Dermis microvascular lymphatic vessel endothelial cell (primary cell): ENCODE measurements at regions not wholly inside any gene's neighbourhood (a gene's known extent, or its start where the extent isn't known, plus 50 kb on each side); places are given as distances from the start of the nearest gene placed in this dataset.

Source experiments
- DNase-seq, 2 donors: peaks; one replicate each; pipeline versions ENCODE4 v3.0.0 to v3.0.0-alpha.2; 2010; ENCODE audit warnings: low read depth in 2 of 2

GRCh38 chr20:58565461-58566175 lies 50.4 kb upstream of the APCDD1L start:
- no peak for DNase-seq
